ENCODE measurements at regions not wholly inside any gene's neighbourhood (a gene's known extent, or its start where the extent isn't known, plus 50 kb on each side); places are given as distances from the start of the nearest gene placed in this dataset.
"Not testable (repeated sequence)": the region's sequence is repeated elsewhere in the genome, so short reads cannot be mapped to it uniquely, and the experiment has no call there.

GRCh38 chr2:89822342-89822741, 1130.9 kb downstream of the RPIA start:
- TF ChIP-seq POLR2A, CTCF, EP300 (IDR thresholded peaks at IDR 0.05): not testable (repeated sequence)
